Lower lobe of right lung (tissue), 2 donors: ENCODE measurements at regions not wholly inside any gene's neighbourhood (a gene's known extent, or its start where the extent isn't known, plus 50 kb on each side); places are given as distances from the start of the nearest gene placed in this dataset.

Source experiments
- ATAC-seq, 2 donors: fragments of 200-7000 bp; cut with Tn5 transposase; one replicate each; pipeline ENCODE4 v1.9.1; 2020 to 2022; ENCODE audit warnings: mild to moderate bottlenecking in 2 of 2, moderate library complexity in 2 of 2
- DNase-seq: peaks from one replicate; pipeline ENCODE4 v3.0.0-alpha.2; 2020
- H3K27ac ChIP-seq: fragments of 200-600 bp; one replicate; pipeline ENCODE4 v1.8.0; 2022
- H3K27me3 ChIP-seq: fragments of 200-600 bp; one replicate; pipeline ENCODE4 v1.8.0; 2022; ENCODE audit warnings: low read depth
- H3K36me3 ChIP-seq: fragments of 200-600 bp; one replicate; pipeline ENCODE4 v1.8.0; 2022; ENCODE audit warnings: mild to moderate bottlenecking
- H3K4me1 ChIP-seq: fragments of 200-600 bp; one replicate; pipeline ENCODE4 v1.8.0; 2022
- H3K4me3 ChIP-seq: fragments of 200-600 bp; one replicate; pipeline ENCODE4 v1.8.0; 2022; ENCODE audit warnings: mild to moderate bottlenecking
- H3K9me3 ChIP-seq: fragments of 200-600 bp; one replicate; pipeline ENCODE4 v1.8.0; 2022
- CTCF ChIP-seq: fragments of 200-600 bp; IDR thresholded peaks from one replicate; pipeline ENCODE4 v1.8.0; 2022; ENCODE audit warnings: antibody characterized with exemption, mild to moderate bottlenecking
- intact Hi-C: fragments of 100-400 bp; cut with DNase I; formaldehyde crosslinking; loops from one replicate; pipeline ENCODE4 v1.11.0; 2022
- donor health status: DM: no; HTN: yes; CAD: no; lungs with severe emphysema.

GRCh38 chr1:168982778-168983177 lies 123.7 kb upstream of the ATP1B1 start:
- H3K9me3 ChIP-seq = no peaks in the 10 kb centered on the region
- no peak for ATAC-seq
- peaks cover 8% of the 10 kb centered on the region for H3K4me1 ChIP-seq
- no peaks in the 10 kb centered on the region for H3K27me3 ChIP-seq
- H3K36me3 ChIP-seq = no peaks in the 10 kb centered on the region
- H3K4me3 ChIP-seq = no peak overlapping the region
- no peak for DNase-seq
- no peak for TF ChIP-seq CTCF
- intact Hi-C loops = no loop called here
- H3K27ac ChIP-seq = no peak overlapping the region

- no peak for TF ChIP-seq CTCF
- H3K4me3 ChIP-seq = no peak overlapping the region
Observed at GRCh38 chr1:168987330-168987729, 119.2 kb upstream of the ATP1B1 start.

GRCh38 chr1:168987923-168988322 lies 118.6 kb upstream of the ATP1B1 start:
- no peak for DNase-seq
- Histone ChIP-seq H3K4me1 (no peaks in the 10 kb centered on the region), H3K27me3 (no peaks in the 10 kb centered on the region), H3K9me3 (no peaks in the 10 kb centered on the region), H3K4me3 (no peak overlapping the region), H3K27ac (no peak overlapping the region), H3K36me3 (no peaks in the 10 kb centered on the region)
- intact Hi-C loops = no loop called here
- no peak for TF ChIP-seq CTCF
- peak; percentile 35 to 37 for ATAC-seq

More at GRCh38 chr1:168987330-168987729, 119.2 kb upstream of the ATP1B1 start:
- Histone ChIP-seq H3K4me1 (no peaks in the 10 kb centered on the region), H3K36me3 (no peaks in the 10 kb centered on the region), H3K27ac (no peak overlapping the region), H3K9me3 (no peaks in the 10 kb centered on the region), H3K27me3 (no peaks in the 10 kb centered on the region)
- ATAC-seq = no peak
- intact Hi-C loops = no loop called here
- DNase-seq = no peak

- no peaks in the 10 kb centered on the region for H3K4me1 ChIP-seq
- intact Hi-C loops = no loop called here
- H3K9me3 ChIP-seq = no peaks in the 10 kb centered on the region
- ATAC-seq (no peak), DNase-seq (no peak)
- no peak overlapping the region for H3K27ac ChIP-seq
- no peaks in the 10 kb centered on the region for H3K36me3 ChIP-seq
- H3K4me3 ChIP-seq = no peak overlapping the region
- H3K27me3 ChIP-seq = no peaks in the 10 kb centered on the region
- TF ChIP-seq CTCF = no peak
Observed at GRCh38 chr1:168989985-168990384, 116.5 kb upstream of the ATP1B1 start.

GRCh38 chr1:168991667-168992475 lies 114.6 kb upstream of the ATP1B1 start:
- DNase-seq (no peak), ATAC-seq (no peak)
- TF ChIP-seq CTCF = no peak

More at GRCh38 chr1:168991667-168992475, 114.6 kb upstream of the ATP1B1 start:
- Histone ChIP-seq H3K36me3 (no peaks in the 10 kb centered on the region), H3K27me3 (no peaks in the 10 kb centered on the region), H3K4me1 (no peaks in the 10 kb centered on the region), H3K27ac (no peak overlapping the region), H3K9me3 (no peaks in the 10 kb centered on the region), H3K4me3 (no peak overlapping the region)
- intact Hi-C loops = no loop called here
